Upper lobe of right lung (tissue), 1 donor: ENCODE measurements at regions not wholly inside any gene's neighbourhood (a gene's known extent, or its start where the extent isn't known, plus 50 kb on each side); places are given as distances from the start of the nearest gene placed in this dataset.

ENCODE experiments used
- ATAC-seq: fragments of 200-7000 bp; cut with Tn5 transposase; one replicate; pipeline ENCODE4 v1.9.1; 2020; ENCODE audit warnings: mild to moderate bottlenecking, moderate library complexity
- DNase-seq: peaks from one replicate; pipeline ENCODE4 v3.0.0-alpha.2; 2020
- H3K27ac ChIP-seq: fragments of 200-600 bp; one replicate; pipeline ENCODE4 v1.8.0; 2022
- H3K27me3 ChIP-seq: fragments of 200-600 bp; one replicate; pipeline ENCODE4 v1.8.0; 2022; ENCODE audit warnings: mild to moderate bottlenecking
- H3K36me3 ChIP-seq: fragments of 200-600 bp; one replicate; pipeline ENCODE4 v1.8.0; 2022
- H3K4me1 ChIP-seq: fragments of 200-600 bp; one replicate; pipeline ENCODE4 v1.8.0; 2022
- H3K4me3 ChIP-seq: fragments of 200-600 bp; one replicate; pipeline ENCODE4 v1.8.0; 2022; ENCODE audit warnings: mild to moderate bottlenecking
- H3K9me3 ChIP-seq: fragments of 200-600 bp; one replicate; pipeline ENCODE4 v1.8.0; 2022
- intact Hi-C: fragments of 100-400 bp; cut with DNase I; formaldehyde crosslinking; loops from one replicate; pipeline ENCODE4 v1.11.0; 2022
- TF ChIP-seq, protein P1 (sequence below): fragments of 200-600 bp; IDR thresholded peaks from one replicate; pipeline ENCODE4 v1.8.0; 2022; ENCODE audit warnings: antibody characterized with exemption
- donor health status: DM: no; HTN: yes; CAD: no; lungs with severe emphysema.

DNA sequence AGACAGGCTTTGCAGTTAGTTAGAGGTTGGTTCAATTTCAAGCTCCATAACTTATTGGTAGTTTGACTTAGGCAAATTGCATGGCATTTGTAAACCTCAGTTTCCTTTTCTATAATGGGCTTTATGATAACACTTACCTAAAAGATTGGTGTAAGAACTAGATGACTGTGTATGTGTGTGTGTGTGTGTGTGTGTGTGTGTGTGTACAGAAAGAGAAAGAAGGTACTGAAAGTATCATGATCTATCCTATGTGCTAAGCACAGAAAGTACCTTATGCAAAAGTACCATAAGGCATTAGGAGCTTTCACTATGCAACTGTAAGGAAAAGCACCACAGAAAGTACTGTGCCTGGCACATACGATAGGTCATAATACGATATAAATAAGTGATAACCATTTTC is 304.3 kb upstream of the KITLG start:
- no peak overlapping the region for H3K27ac ChIP-seq
- DNase-seq (no peak), ATAC-seq (no peak)
- H3K4me3 ChIP-seq: no peak overlapping the region
- intact Hi-C loops: no loop called here
- no peaks in the 10 kb centered on the region for H3K4me1 ChIP-seq
- H3K9me3 ChIP-seq: no peaks in the 10 kb centered on the region
- no peaks in the 10 kb centered on the region for H3K27me3 ChIP-seq
- TF ChIP-seq, protein P1, sequence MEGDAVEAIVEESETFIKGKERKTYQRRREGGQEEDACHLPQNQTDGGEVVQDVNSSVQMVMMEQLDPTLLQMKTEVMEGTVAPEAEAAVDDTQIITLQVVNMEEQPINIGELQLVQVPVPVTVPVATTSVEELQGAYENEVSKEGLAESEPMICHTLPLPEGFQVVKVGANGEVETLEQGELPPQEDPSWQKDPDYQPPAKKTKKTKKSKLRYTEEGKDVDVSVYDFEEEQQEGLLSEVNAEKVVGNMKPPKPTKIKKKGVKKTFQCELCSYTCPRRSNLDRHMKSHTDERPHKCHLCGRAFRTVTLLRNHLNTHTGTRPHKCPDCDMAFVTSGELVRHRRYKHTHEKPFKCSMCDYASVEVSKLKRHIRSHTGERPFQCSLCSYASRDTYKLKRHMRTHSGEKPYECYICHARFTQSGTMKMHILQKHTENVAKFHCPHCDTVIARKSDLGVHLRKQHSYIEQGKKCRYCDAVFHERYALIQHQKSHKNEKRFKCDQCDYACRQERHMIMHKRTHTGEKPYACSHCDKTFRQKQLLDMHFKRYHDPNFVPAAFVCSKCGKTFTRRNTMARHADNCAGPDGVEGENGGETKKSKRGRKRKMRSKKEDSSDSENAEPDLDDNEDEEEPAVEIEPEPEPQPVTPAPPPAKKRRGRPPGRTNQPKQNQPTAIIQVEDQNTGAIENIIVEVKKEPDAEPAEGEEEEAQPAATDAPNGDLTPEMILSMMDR: no peak
- no peaks in the 10 kb centered on the region for H3K36me3 ChIP-seq

DNA sequence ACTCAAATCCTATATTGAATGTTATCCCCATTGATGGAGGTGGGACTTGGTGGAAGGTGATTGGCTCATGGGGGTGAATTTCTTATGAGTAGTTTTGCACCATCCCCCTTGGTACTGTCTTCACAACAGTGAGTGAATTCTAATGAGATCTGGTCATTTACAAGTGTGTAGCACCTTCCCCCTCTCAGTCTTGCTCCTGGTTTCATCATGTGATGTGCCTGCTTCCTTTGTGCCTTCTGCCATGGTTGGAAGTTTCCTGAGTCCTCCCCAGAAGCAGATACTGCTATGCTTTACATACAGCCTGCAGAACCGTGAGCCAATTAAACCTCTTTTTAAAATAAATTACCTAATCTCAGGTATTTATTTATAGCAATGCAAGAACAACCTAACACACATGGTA is 302.4 kb upstream of the KITLG start:
- intact Hi-C loops: no loop called here
- H3K27me3 ChIP-seq: no peaks in the 10 kb centered on the region
- ATAC-seq (no peak), DNase-seq (no peak)
- no peak overlapping the region for H3K4me3 ChIP-seq
- no peaks in the 10 kb centered on the region for H3K4me1 ChIP-seq
- no peaks in the 10 kb centered on the region for H3K36me3 ChIP-seq
- no peaks in the 10 kb centered on the region for H3K9me3 ChIP-seq
- TF ChIP-seq, protein P1: no peak
- no peak overlapping the region for H3K27ac ChIP-seq

DNA sequence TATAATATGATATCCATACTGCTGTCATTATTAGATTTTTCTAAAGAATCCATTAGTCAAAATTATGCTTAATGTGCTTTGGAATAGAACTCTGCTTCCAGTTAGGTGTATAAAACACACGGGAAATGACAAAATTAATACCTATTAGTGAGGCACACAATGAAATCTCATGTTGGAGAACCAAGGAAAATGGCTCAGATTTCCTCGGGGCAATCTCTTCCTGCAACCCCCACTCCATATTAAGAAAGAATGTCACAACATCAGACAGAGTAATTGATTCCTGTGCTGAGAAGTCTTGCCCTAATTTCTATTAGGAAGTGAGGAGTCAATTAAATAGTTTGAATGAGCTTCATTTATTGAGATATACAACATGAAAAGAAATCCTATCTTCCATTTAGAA is 299.8 kb upstream of the KITLG start:
- Histone ChIP-seq H3K4me1 (no peaks in the 10 kb centered on the region), H3K4me3 (no peak overlapping the region), H3K27ac (no peak overlapping the region), H3K27me3 (no peaks in the 10 kb centered on the region), H3K36me3 (no peaks in the 10 kb centered on the region), H3K9me3 (no peaks in the 10 kb centered on the region)
- ATAC-seq: no peak
- intact Hi-C loops: no loop called here
- TF ChIP-seq, protein P1: no peak
- no peak for DNase-seq

DNA sequence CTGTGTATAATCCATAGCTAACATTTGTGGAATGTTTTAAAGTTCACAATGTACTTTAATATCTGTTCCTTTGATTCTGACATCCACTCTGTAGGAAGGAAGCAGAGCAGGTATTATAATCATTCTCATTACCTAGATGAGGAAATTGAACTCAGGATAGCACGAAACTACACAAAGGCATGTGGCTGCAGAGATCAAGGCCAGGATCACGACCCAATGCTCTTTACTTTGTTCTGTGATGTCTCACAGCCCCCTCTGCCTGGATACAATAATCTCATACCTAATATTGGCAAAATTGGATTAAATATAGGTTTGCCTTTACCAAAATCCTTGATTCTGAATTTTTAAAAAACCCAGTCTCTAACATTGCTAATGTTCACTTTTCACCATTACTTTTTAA is 298.0 kb upstream of the KITLG start:
- H3K9me3 ChIP-seq: no peaks in the 10 kb centered on the region
- no peak overlapping the region for H3K4me3 ChIP-seq
- H3K4me1 ChIP-seq: no peaks in the 10 kb centered on the region
- H3K36me3 ChIP-seq: no peaks in the 10 kb centered on the region
- no peak for ATAC-seq
- TF ChIP-seq, protein P1: no peak
- no peaks in the 10 kb centered on the region for H3K27me3 ChIP-seq
- no peak overlapping the region for H3K27ac ChIP-seq
- no peak for DNase-seq
- intact Hi-C loops: no loop called here

DNA sequence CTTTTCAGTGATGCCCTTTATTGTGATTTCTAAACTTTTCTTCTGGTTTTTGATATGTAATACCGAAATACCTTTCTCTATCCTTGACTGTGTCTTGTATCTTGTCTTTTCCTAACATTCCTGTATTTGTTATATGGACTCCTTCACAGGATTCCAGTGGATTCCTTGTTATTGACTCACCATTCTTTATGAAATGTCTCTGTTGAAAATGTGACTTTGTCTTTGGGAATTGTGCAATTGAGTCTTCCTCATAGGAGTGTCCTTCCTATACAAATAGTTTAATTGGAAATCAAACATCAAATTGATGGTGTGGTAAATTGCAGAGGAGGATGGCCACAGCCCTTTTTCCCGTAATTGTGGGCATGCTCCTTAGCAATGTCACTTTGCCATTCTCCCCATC is 296.6 kb upstream of the KITLG start:
- intact Hi-C loops: no loop called here
- DNase-seq (no peak), ATAC-seq (no peak)
- no peaks in the 10 kb centered on the region for H3K36me3 ChIP-seq
- H3K4me1 ChIP-seq: no peaks in the 10 kb centered on the region
- H3K27me3 ChIP-seq: no peaks in the 10 kb centered on the region
- H3K9me3 ChIP-seq: no peaks in the 10 kb centered on the region
- TF ChIP-seq, protein P1: no peak
- H3K27ac ChIP-seq: no peak overlapping the region
- no peak overlapping the region for H3K4me3 ChIP-seq

DNA sequence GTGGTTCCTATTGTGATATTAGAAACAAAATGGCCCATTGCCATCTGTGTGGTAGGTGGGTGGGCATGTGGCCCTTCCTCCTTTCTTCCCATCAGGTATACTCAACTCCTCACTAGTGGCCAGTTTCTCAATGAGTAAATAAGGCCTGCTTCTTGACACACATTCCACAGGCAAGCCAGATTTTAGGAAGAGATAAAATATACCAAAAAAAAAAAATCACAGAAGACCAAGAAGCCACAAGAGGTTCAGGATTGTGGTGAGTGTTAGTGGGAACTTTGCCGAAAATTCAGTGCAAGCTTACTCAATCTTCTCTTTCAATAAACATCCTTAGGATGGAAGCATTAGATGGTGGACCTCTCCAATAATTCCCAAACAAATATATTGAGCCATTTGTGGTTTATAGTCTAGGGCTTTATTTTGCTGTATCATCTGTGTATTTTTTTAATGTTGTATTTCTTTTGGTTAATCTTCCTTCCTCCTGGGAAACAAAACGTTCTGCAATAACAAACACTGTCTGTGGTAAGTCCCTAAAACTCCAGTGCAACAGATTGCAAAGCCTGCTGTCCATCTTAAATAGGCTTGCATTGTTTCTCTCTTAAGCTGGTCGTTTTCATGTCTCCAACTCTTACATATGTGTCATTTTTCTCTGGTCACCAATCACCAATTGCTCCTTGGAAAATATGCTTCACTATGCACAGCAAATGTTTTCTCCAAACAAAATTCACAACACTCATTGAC is 289.9 kb upstream of the KITLG start:
- peak; percentile 70 for ATAC-seq
- TF ChIP-seq, protein P1: no peak

More for the DNA sequence above, 289.9 kb upstream of the KITLG start:
- DNase-seq: no peak
- Histone ChIP-seq H3K4me3 (no peak overlapping the region), H3K36me3 (no peaks in the 10 kb centered on the region), H3K27ac (no peak overlapping the region), H3K4me1 (peaks cover 16% of the 10 kb centered on the region), H3K27me3 (no peaks in the 10 kb centered on the region), H3K9me3 (no peaks in the 10 kb centered on the region)
- intact Hi-C loops: no loop called here
